CD4-positive, alpha-beta T cell treated with Interferon alpha-2 for 1 hour (primary cell): ENCODE measurements at regions not wholly inside any gene's neighbourhood (a gene's known extent, or its start where the extent isn't known, plus 50 kb on each side); places are given as distances from the start of the nearest gene placed in this dataset.

Experiments
- DNase-seq, 2 donors: peaks; one replicate each; pipeline ENCODE4 v3.0.0-alpha.2; 2020 to 2022

- DNase-seq = no peak
Observed at GRCh38 chr5:23353286-23353685, 154.1 kb upstream of the PRDM9 start.

DNA sequence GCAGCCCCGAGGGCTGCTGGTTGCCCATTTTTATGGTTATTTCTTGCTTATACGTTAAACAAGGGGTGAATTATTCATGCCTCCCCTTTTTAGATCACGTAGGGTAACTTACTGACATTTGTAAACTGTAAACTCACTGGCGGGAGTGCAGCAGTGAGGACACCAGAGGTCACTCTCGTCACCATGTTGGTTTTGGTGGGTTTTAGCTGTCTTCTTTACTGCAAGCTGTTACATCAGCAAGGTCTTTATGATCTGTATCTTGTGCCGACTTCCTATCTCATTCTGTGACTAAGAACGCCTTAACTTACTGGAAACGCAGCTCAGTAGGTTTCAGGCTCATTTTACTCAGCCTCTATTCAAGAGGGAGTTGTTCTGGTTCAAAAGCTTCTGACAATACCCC is 155.0 kb upstream of the PRDM9 start:
- DNase-seq = no peak

- DNase-seq = no peak
Observed at GRCh38 chr5:23343121-23343520, 164.3 kb upstream of the PRDM9 start.

GRCh38 chr5:23332650-23333251 is 174.7 kb upstream of the PRDM9 start:
- DNase-seq = no peak

- DNase-seq = no peak
Observed at GRCh38 chr5:23330726-23331125, 176.7 kb upstream of the PRDM9 start.

DNA sequence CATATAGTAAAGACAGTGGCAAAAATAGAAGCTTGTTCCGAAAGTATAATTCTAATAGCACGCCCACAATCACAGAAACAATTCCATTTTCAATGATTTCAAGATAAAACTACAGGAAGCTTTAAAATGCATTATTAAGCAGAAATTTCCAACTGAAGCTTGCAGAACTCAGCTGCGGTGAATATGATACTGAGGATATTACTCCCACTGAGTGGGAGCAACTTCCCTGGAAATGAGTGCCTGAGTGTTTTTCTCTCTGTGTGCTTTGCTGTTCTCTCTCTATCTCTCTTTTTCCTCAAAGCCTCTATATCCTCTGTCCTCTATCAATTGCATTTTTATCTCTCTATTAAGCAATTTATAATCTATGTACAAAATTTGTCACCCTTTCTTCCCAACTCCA is 187.5 kb upstream of the PRDM9 start:
- DNase-seq = no peak

- DNase-seq = no peak
Observed at GRCh38 chr5:23318960-23319359, 188.4 kb upstream of the PRDM9 start.

- DNase-seq = no peak
Observed at GRCh38 chr5:23318166-23318565, 189.2 kb upstream of the PRDM9 start.

GRCh38 chr5:23316060-23316591 is 191.3 kb upstream of the PRDM9 start:
- no peak for DNase-seq

DNA sequence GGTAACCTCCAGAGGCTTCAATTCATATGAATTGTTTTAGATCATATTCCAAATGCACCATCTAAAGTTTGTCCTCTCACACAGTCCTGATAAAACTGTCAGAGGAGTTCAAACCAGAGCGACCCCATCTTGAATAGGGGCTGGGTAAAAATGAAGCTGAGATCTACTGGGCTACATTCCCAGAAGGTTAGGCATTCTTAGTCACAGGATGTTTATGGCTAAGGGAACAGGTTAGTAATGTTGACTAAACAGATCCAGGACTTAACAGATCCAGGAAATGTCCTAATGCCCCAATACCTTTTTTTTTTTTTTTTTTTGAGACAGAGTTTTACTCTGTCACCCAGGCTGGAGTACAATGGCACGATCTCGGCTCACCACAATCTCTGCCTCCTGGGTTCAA is 192.6 kb upstream of the PRDM9 start:
- no peak for DNase-seq

DNA sequence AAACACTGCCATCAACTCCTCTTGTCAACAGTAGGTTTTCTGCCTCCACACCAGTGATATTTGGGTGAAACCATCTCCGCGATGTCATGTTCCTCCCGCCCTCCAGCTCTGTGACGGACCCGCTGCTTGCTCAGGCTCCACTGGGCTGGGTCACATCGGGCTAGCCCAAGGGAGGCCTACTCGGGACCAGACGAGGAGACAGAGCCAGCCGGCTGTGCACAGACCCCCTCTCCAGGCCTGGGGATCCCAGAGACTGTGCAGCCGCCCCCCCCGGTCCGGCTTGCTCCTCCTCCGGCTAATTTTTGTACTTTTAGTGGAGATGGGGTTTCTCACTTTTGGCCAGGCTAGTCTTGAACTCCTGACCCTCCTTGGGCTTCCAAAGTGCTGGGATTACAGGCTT is 202.4 kb upstream of the PRDM9 start:
- DNase-seq = no peak

GRCh38 chr5:23303836-23304235 is 203.6 kb upstream of the PRDM9 start:
- DNase-seq = no peak

- no peak for DNase-seq
Observed at GRCh38 chr5:23303435-23303834, 204.0 kb upstream of the PRDM9 start.

DNA sequence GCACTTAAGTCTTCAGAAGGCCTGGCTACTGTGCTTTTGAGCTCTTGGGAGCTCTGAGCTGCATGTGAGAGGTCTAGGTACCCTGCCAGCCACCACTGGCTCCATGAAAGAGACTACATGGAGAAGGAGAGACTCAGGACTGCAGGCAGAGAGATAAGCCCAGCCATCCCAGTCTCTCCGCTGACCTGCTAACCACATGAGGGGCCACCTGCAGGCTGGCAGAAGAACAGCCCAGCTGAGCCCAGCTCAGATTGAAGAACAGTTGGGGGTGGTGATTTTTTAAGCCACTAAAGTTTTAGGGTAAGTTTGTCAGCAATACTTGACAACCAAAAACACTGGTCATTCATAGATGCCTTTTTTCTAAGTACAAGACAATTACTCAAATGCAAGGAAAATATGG is 205.0 kb upstream of the PRDM9 start:
- DNase-seq = no peak

DNA sequence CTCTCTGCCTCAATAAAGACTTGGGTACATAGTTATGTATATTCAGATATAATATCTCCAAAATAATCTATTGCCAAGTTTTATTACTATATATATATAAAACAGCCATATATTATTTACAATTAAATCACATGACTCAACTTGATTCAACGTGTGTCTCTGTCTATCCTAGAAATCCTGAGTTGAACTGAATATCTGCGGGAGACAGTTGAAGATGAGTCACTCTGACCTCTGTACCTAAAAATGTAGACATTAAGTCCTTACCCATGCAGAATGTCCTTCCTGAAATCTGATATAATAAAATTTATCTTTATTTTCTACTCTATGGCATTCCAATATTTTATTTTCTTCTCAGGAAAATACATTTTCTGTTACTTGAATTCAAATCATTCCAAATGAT is 218.2 kb upstream of the PRDM9 start:
- no peak for DNase-seq

GRCh38 chr5:23284656-23285055 is 222.8 kb upstream of the PRDM9 start:
- no peak for DNase-seq

DNA sequence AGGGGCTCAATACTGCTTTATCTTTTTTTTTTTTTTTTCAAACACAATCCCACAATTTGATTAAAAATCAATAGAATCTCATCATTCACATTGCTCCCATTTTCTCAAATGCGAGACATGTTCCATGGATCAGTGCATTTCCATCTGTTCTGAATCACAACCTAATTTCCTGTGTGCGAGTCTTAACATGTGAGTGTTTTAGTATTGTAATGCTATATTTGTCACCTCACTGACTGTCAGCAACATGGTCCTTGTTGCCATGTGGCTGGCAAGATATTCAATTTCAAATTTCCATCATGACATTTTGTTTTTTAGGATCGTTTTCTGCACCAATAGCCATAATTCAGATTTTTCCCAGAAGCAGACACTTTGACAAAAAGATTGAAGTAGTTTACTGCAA is 233.2 kb upstream of the PRDM9 start:
- DNase-seq = no peak

GRCh38 chr5:23269981-23270380 is 237.4 kb upstream of the PRDM9 start:
- DNase-seq = no peak

DNA sequence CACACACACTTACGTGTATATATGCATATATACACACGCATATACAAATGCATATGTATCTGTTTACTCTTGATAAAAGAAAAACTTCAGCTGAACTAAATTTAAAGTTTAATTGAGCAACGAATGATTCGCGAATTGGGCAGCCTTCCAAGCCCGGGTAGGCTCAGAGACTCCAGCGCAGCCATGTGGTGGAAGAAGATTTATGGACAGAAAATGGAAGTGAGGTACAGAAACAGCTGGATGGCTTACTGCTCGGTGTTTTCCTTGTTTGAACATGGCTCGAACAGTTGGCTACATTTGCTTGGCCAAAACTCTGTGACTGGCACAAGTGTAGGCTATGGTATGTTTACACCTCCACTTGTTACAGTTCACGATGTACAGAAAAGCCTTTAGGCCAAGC is 239.3 kb upstream of the PRDM9 start:
- DNase-seq = no peak

DNA sequence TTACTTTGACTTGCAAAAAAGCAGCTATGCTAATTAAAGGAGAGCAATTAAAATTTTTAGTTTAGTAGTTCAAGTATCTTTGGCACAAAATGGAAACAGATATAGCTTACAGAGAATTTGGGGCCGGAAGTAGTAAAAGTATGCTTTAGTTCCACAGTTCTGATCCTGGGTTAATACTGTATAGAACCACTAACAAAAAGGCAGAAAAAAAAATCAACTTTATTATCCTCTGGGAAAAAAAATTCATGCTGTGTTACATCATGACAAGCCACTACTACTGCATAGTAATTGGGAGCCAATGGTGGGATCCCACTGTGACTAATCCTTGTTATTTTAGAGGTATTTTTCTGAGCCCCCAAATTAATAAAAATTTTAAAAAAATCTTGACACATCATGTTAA is 246.8 kb upstream of the PRDM9 start:
- no peak for DNase-seq

DNA sequence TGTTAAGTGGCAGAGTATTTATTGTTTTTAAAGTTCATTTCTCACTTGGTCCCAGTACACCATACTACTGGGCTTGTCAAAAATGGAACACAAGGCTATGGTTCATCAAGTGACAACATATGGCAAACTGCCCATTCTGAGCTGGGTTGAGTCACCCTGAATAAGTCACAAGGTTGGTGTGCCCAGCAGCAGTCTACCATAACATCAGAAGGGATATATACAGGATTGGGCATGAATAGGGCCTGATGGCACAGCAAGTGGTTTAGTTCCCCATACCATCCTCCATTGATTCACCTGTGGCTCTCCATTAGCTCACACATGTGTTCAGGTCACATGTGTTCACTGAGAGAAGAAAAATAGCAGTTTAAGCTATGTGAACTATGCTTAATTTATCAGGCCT is 249.8 kb upstream of the PRDM9 start:
- no peak for DNase-seq

- DNase-seq = no peak
Observed at GRCh38 chr5:23253621-23254198, 253.7 kb upstream of the PRDM9 start.

DNA sequence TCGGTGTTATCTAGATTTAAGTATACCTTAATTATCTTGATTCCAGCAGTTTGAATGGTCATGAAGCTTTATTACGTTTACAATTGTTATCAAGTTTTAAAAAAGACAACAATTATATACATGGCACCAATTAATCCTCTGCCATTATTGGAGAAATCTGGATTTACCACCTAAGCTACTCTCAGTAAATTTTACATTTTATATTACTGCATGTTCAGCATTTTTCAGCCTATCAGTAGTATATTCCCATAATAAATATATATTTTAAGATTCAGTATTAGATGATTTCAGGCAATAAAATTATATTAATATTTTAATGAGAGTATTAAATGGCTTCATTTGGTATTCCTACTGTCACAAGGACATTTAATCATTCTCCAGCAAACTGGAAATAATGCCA is 264.5 kb upstream of the PRDM9 start:
- no peak for DNase-seq

DNA sequence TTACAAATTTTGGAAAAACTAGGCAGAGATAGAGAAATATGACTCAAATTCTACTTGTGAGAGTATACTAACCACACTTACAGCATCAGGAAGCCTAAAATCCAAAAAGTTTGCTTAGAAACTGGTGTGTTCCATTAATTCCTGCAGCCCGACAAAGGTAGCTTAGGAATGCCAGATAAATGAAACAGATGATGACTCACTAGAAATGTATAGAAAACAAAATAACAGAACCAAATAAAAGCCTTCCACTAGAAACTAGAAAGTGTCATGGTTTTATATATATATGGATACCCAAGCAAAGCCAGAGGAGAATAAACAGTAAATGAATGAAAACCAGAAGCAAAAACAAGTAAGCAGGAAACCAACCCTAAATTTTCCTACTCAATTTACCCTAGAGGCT is 272.2 kb upstream of the PRDM9 start:
- no peak for DNase-seq

GRCh38 chr5:23234197-23234596 is 273.2 kb upstream of the PRDM9 start:
- DNase-seq = no peak
